ENCODE measurements at regions not wholly inside any gene's neighbourhood (a gene's known extent, or its start where the extent isn't known, plus 50 kb on each side); places are given as distances from the start of the nearest gene placed in this dataset.

GRCh38 chr2:5888126-5888525 is 195.9 kb downstream of the SOX11 start:
- Histone ChIP-seq H3K9me3 (no peaks in the 10 kb centered on the region), H3K4me1 (no peaks in the 10 kb centered on the region), H3K27ac (no peak overlapping the region), H3K36me3 (no peaks in the 10 kb centered on the region), H3K27me3 (no peaks in the 10 kb centered on the region), H3K4me3 (no peak overlapping the region)
- no peak for TF ChIP-seq CTCF (IDR thresholded peaks at IDR 0.05)
- DNase-seq (ENCODE audit: low spot score): no peak

GRCh38 chr2:5889519-5889918 is 197.3 kb downstream of the SOX11 start:
- TF ChIP-seq CTCF (IDR thresholded peaks at IDR 0.05): no peak
- H3K4me3 ChIP-seq: no peak overlapping the region
- H3K9me3 ChIP-seq: no peaks in the 10 kb centered on the region
- no peaks in the 10 kb centered on the region for H3K4me1 ChIP-seq
- no peaks in the 10 kb centered on the region for H3K27me3 ChIP-seq
- no peak for DNase-seq (ENCODE audit: low spot score)
- H3K27ac ChIP-seq: no peak overlapping the region
- no peaks in the 10 kb centered on the region for H3K36me3 ChIP-seq

- TF ChIP-seq CTCF (IDR thresholded peaks at IDR 0.05): no peak
- Histone ChIP-seq H3K4me3 (no peak overlapping the region), H3K27me3 (no peaks in the 10 kb centered on the region), H3K36me3 (no peaks in the 10 kb centered on the region), H3K27ac (no peak overlapping the region), H3K4me1 (no peaks in the 10 kb centered on the region), H3K9me3 (no peaks in the 10 kb centered on the region)
- no peak for DNase-seq (ENCODE audit: low spot score)
Observed at GRCh38 chr2:5894355-5894754, 202.2 kb downstream of the SOX11 start.

- H3K4me3 ChIP-seq: no peak overlapping the region
- no peak overlapping the region for H3K27ac ChIP-seq
- H3K9me3 ChIP-seq: no peaks in the 10 kb centered on the region
- H3K4me1 ChIP-seq: no peaks in the 10 kb centered on the region
- TF ChIP-seq CTCF (IDR thresholded peaks at IDR 0.05): no peak
- no peaks in the 10 kb centered on the region for H3K27me3 ChIP-seq
- no peaks in the 10 kb centered on the region for H3K36me3 ChIP-seq
- no peak for DNase-seq (ENCODE audit: low spot score)
Observed at GRCh38 chr2:5895284-5895683, 203.1 kb downstream of the SOX11 start.

GRCh38 chr2:5897249-5897648 is 205.1 kb downstream of the SOX11 start:
- Histone ChIP-seq H3K9me3 (no peaks in the 10 kb centered on the region), H3K4me1 (no peaks in the 10 kb centered on the region), H3K36me3 (no peaks in the 10 kb centered on the region), H3K4me3 (no peak overlapping the region), H3K27ac (no peak overlapping the region), H3K27me3 (no peaks in the 10 kb centered on the region)
- DNase-seq (ENCODE audit: low spot score): no peak
- TF ChIP-seq CTCF (IDR thresholded peaks at IDR 0.05): no peak

- H3K27me3 ChIP-seq: no peaks in the 10 kb centered on the region
- no peak overlapping the region for H3K4me3 ChIP-seq
- no peaks in the 10 kb centered on the region for H3K4me1 ChIP-seq
- H3K9me3 ChIP-seq: no peaks in the 10 kb centered on the region
- no peak overlapping the region for H3K27ac ChIP-seq
- TF ChIP-seq CTCF (IDR thresholded peaks at IDR 0.05): no peak
- H3K36me3 ChIP-seq: no peaks in the 10 kb centered on the region
- DNase-seq (ENCODE audit: low spot score): no peak
Observed at GRCh38 chr2:5898667-5899066, 206.5 kb downstream of the SOX11 start.

Data from right atrium auricular region (tissue), 2 donors.